Ramos (cell line): ENCODE measurements at regions not wholly inside any gene's neighbourhood (a gene's known extent, or its start where the extent isn't known, plus 50 kb on each side); places are given as distances from the start of the nearest gene placed in this dataset.
"Not testable (repeated sequence)": the region's sequence is repeated elsewhere in the genome, so short reads cannot be mapped to it uniquely, and the experiment has no call there.

Experiments
- in situ Hi-C: fragments of 300-500 bp; cut with MboI; formaldehyde crosslinking; loops from one replicate; pipeline ENCODE4 v1.14.3; 2022; ENCODE audit warnings: low sequenced_read_pairs; ENCODE audit not compliant: unreplicated experiment

GRCh38 chr3:152756807-152757206 is 78.1 kb upstream of the P2RY1 start:
- in situ Hi-C loops = no loop called here

DNA sequence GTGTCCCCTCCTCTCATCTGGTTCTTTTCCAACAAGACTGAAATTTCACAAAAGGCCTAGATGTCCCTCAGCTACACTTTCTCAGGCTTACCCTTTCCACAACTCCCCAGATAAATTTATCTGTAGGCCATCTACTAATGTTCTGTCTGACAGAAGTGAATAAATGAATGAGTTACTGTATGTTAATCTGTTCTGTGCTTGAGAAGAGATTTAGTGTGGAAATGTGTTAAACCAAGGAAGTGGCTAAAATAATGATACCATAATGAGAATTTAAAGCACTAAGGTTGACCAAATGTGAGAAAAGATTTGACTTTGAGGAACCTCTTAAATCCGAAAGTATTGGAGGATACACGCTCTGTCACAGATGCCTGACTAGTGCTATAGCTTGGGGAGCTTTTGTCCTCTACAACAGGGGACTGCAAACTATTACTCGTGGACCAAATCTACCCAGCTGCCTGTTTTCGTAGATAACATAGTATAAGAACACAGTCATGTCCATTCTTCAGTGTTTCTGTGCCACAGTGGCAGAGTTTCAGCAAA is 74.8 kb upstream of the P2RY1 start:
- in situ Hi-C loops = no loop called here

GRCh38 chr3:152760591-152760990 is 74.3 kb upstream of the P2RY1 start:
- in situ Hi-C loops = no loop called here

- in situ Hi-C loops = no loop called here
These were observed 66.5 kb upstream of the P2RY1 start for GRCh38 chr3:152768478-152768877.

DNA sequence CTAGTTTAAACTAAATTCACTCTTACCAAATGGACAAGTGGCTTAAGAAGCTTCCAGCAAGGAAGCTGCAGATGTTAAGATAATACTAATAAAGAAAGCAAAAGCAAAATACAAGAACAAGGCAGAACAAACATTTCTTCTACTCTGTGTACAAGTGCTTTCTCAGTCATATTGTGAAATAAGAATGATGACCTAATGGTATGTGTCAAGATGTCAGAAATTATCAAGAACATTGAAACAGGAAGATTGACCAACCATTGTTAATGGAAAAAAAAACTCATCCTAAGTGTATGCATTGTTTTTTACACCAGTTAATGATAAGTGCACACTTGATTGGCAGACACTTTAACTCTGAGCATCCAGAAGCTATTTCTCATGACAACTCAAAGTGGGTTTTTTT is 65.4 kb upstream of the P2RY1 start:
- in situ Hi-C loops = no loop called here

DNA sequence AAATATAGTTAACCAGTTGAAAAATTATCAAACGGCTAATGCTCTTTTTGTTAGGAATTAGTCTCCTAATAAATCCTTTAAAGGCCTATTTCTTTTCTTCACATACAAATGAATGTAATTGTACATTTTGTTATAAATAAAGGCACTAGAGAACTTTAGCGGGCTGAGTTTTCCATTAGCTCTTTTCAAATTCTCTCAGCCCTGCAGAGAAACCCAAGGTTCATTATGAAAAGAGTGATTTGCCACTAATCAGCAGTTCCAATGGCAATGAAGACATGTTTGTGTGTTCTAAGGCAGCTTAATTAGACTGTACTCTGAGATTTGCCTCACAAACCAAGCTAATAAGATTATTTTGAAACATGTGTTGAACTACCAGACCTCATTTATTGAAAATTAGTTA is 64.6 kb upstream of the P2RY1 start:
- in situ Hi-C loops = no loop called here

DNA sequence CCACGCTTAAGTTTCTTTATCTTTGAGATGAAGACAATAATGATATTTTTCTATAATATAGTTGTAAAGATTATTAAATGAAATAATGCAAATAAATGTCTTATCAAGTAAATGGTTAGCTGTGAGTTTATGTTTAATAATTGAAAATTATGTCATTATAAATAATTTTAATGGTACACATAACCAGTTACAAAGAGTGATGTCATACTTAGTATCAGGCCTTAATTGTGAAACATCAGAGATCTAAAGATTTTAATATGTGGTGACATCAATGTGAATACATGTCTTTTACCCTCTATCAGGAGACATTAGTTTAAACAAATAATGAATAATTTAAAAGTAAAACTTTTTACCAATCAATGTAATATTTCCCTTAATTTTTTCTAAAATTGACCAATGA is 63.8 kb upstream of the P2RY1 start:
- in situ Hi-C loops = no loop called here

DNA sequence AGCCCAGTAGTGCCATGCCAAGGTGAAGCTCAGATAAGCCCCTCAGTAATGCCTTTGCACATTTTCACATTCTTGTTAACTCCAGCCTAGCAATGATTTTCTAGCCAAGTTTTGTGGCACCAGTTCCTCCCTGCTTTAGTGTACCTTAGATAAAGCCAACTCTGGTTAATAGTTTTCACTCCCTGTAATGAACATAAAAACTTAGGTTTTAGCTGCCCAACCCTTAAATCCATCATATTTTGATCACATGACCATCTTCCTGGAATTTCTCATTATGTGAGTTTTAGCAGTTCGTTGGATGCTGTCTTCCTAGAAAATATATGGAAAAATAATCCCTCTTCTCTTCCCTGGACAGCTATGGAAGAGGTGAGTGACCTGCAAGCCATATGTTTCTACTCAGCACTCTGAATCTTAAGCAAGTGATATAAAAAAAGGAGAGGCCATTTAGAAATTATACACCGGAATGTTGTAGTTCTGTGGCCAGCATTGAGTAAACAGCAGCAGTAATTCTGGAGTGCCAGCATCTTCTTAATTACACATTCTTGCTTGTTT is 62.2 kb upstream of the P2RY1 start:
- in situ Hi-C loops = no loop called here

GRCh38 chr3:152773633-152774032 is 61.3 kb upstream of the P2RY1 start:
- in situ Hi-C loops = no loop called here

- in situ Hi-C loops = not testable (repeated sequence)
These were observed 60.7 kb upstream of the P2RY1 start for GRCh38 chr3:152774230-152774629.

- in situ Hi-C loops = no loop called here
These were observed 56.9 kb upstream of the P2RY1 start for GRCh38 chr3:152778022-152778421.

DNA sequence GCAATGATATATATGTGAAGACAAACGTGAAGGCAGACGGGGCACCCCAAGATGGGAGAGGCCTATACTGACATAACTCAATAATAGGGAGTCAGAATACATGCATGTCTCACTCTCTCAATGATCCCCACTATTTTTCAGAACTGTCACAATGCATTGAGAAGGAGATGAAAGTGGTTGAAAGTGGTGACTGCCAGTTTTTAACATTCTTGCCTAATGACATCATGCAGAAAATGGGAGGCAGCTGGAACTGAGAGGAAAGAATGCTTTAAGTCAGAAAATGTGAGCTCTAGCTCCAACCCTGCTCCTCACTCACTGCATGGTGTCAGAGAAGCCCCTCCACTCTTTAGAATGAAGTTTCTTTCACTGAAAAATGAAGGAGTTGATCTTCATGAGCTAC is 55.3 kb upstream of the P2RY1 start:
- in situ Hi-C loops = no loop called here

GRCh38 chr3:152780553-152780952 is 54.4 kb upstream of the P2RY1 start:
- in situ Hi-C loops = no loop called here

DNA sequence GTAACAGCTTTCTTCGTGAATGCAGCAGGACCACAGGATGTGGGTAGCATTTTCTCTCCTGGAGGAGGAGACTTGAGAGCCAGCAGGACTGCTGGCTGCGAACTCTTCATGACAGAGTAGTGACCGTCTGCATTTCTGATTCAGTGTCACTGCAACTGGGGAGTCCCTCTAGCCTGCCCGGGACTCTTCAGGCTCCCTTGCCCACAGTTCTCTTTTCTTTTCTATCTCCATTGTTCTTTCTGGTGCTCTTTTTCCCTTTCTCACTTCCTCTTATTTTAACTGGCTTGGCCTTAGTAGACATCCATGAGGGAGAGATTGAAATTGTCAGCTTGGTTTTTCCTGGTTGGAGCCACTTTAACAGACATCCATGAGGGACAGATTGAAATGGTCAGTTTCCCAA is 49.9 kb upstream of the P2RY1 start:
- in situ Hi-C loops = no loop called here
